ENCODE measurements at regions not wholly inside any gene's neighbourhood (a gene's known extent, or its start where the extent isn't known, plus 50 kb on each side); places are given as distances from the start of the nearest gene placed in this dataset.

DNA sequence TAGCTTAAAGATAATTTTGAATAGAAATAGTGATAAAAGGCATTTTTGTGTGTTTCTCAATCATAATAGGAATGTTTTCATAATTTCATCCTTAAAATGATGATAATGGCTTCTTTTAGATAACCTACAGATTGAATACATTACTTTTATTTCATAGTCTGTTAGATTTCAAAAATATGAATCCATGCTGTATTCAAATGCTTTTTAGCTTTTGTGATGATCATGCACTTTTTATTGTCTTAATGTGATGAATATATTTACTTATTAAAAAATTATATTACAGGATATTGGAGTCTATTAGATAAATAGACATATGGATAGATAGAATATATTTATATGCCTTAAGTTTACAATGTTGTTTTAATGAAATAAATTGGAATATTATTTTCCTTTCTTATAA lies 886.8 kb upstream of the NOVA1 start:
- TF ChIP-seq REST (IDR thresholded peaks at IDR 0.05; ENCODE audit: low read depth): no peak
- no peak for TF ChIP-seq EP300 (IDR thresholded peaks at IDR 0.05; ENCODE audit: borderline replicate concordance)
- TF ChIP-seq TEAD4 (IDR thresholded peaks at IDR 0.05): no peak
- no peak for TF ChIP-seq RAD21 (IDR thresholded peaks at IDR 0.05; ENCODE audit: low read depth)
- TF ChIP-seq TAF1 (IDR thresholded peaks at IDR 0.05; ENCODE audit: low read depth): no peak
- no peak for TF ChIP-seq EGR1 (IDR thresholded peaks at IDR 0.05)
